ENCODE measurements at regions not wholly inside any gene's neighbourhood (a gene's known extent, or its start where the extent isn't known, plus 50 kb on each side); places are given as distances from the start of the nearest gene placed in this dataset.

DNA sequence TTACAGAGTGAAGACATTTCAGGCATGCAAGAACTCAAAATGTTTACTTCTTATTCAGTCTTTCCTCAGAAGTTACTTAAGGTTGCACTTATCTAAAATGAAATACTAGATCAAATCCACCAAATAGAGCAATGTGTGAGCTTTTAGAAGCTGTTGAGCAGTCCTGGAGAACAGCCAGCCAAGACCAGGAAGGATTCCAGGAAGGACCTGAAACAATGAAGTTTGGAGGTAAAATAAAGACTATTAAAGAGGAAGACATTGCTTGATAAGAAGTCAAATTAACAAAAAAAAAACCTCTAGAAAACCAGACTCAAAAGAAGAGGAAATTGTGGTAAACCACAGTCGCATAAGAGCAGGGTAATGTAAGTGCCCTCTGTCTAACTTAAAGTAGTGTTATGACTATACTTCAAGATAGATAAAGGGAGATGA lies 156.2 kb upstream of the S1PR3 start:
- H3K23me2 ChIP-seq (ENCODE audit: low read depth, low read length) = no peaks in the 10 kb centered on the region
- H3K14ac ChIP-seq (ENCODE audit: insufficient read length) = no peak overlapping the region
- H3K9ac ChIP-seq (replicated peaks in 1 of 4; ENCODE audit: extremely low read depth in 1 of 4, low read depth in 3 of 4, low read length in 3 of 4) = no peak overlapping the region
- H3K56ac ChIP-seq (replicated peaks; ENCODE audit: insufficient read length, low read depth, low read length) = no peak overlapping the region
- no peak overlapping the region for H2AK5ac ChIP-seq (ENCODE audit: low read depth, low read length)
- FAIRE-seq (no peak), DNase-seq (ENCODE audit: low read depth in 1 of 2, low spot score in 2 of 2) (no peak)
- H4K91ac ChIP-seq (replicated peaks; ENCODE audit: insufficient read length, low read length) = no peak overlapping the region
- H3K79me1 ChIP-seq (ENCODE audit: low read depth, low read length) = no peaks in the 10 kb centered on the region
- H3K18ac ChIP-seq (ENCODE audit: extremely low read depth, low read length) = no peak overlapping the region
- no peak overlapping the region for H2BK120ac ChIP-seq (replicated peaks; ENCODE audit: low read depth, low read length)
- no peak overlapping the region for H3K4ac ChIP-seq (replicated peaks; ENCODE audit: insufficient read length, low read depth, low read length)
- no peak overlapping the region for H3K4me2 ChIP-seq (ENCODE audit: insufficient read depth in 1 of 2, low read depth in 2 of 2, low read length in 2 of 2)
- no peak overlapping the region for H2AFZ ChIP-seq (ENCODE audit: low read length)
- H3K27me3 ChIP-seq (replicated peaks in 1 of 4; ENCODE audit: control insufficient read depth in 3 of 4, extremely low read depth in 1 of 4, insufficient read depth in 3 of 4, low read length in 3 of 4) = no peaks in the 10 kb centered on the region
- TF ChIP-seq POLR2A (IDR thresholded peaks at IDR 0.05; ENCODE audit: control extremely low read depth in 1 of 2, low read depth in 2 of 2, low read length in 2 of 2) (no peak), YY1 (IDR thresholded peaks at IDR 0.05; ENCODE audit: low read depth, low read length) (no peak), JUN (IDR thresholded peaks at IDR 0.05; ENCODE audit: low read depth, low read length) (no peak)
- H4K5ac ChIP-seq (ENCODE audit: insufficient read length, low read depth, low read length) = no peak overlapping the region
- no peak overlapping the region for H2BK12ac ChIP-seq (ENCODE audit: low read depth, low read length)
- H3K36me3 ChIP-seq (ENCODE audit: control insufficient read depth in 2 of 4, insufficient read depth in 4 of 4, low read length in 3 of 4) = no peaks in the 10 kb centered on the region
- ChIA-PET POLR2A (ENCODE audit: partially characterized antibody) (no interaction called here), CTCF (ENCODE audit: partially characterized antibody) (interaction anchor here (1.2 to 1.5 kb wide), 2 partner anchors 12 to 15 kb away, joined by 3 to 4 read pairs; no protein-coding TSS in a partner anchor)
- no peaks in the 10 kb centered on the region for H4K20me1 ChIP-seq (replicated peaks in 1 of 2; ENCODE audit: control insufficient read depth in 1 of 2, insufficient read depth in 2 of 2, low read length in 2 of 2)
- no peak overlapping the region for H2BK20ac ChIP-seq (ENCODE audit: low read length)
- H4K8ac ChIP-seq (ENCODE audit: extremely low read depth, insufficient read depth, low read length) = no peak overlapping the region
- no peak overlapping the region for H2BK15ac ChIP-seq (ENCODE audit: low read length)
- 0 out of 4 replicates have a peak, but pooled peaks cover 0 to 4% of the 10 kb centered on the region in 2 experiments for H3K9me3 ChIP-seq (ENCODE audit: insufficient read depth in 2 of 2, low read depth in 1 of 2, low read length in 1 of 2)
- no peak overlapping the region for H3K23ac ChIP-seq (ENCODE audit: insufficient read length)
- H3K4me1 ChIP-seq (replicated peaks in 1 of 4; ENCODE audit: control insufficient read depth in 3 of 4, insufficient read depth in 4 of 4, low read length in 3 of 4) = no peaks in the 10 kb centered on the region
- 79% methylated on average over 1 of the region's 1 CpG; no CpG with 5 or more reads in 1 of the 2 experiments for WGBS, 2 experiments (ENCODE audit: extremely low coverage in 1 of 2, insufficient coverage in 1 of 2, insufficient read length in 1 of 2, insufficient replicate concordance in 2 of 2, low coverage in 1 of 2, low lambda C conversion rate in 2 of 2, missing lambda C conversion rate in 1 of 2)
- no peak overlapping the region for H2BK5ac ChIP-seq (ENCODE audit: low read depth, low read length)
- no peak overlapping the region for H3K4me3 ChIP-seq (ENCODE audit: extremely low read depth in 1 of 4, insufficient read depth in 2 of 4, low read depth in 3 of 4, low read length in 4 of 4)
- no peak overlapping the region for H3K27ac ChIP-seq (ENCODE audit: low read depth, low read length)
- H3K79me2 ChIP-seq (ENCODE audit: control insufficient read depth in 1 of 2, insufficient read depth in 2 of 2, low read length in 2 of 2) = no peaks in the 10 kb centered on the region

Data from H1 (cell line).